CD4-positive, alpha-beta T cell (primary cell): ENCODE measurements at regions not wholly inside any gene's neighbourhood (a gene's known extent, or its start where the extent isn't known, plus 50 kb on each side); places are given as distances from the start of the nearest gene placed in this dataset.

Experiments
- ATAC-seq: fragments of 200-7000 bp; cut with Tn5 transposase; one replicate; pipeline ENCODE4 v1.10.0; 2022; ENCODE audit warnings: mild to moderate bottlenecking; ENCODE audit not compliant: poor library complexity
- CTCF ChIA-PET: fragments of 350-600 bp; sonication (Branson Sonifier 250); formaldehyde crosslinking; loops from one replicate; lab custom pipeline; 2021; ENCODE audit warnings: antibody characterized with exemption, inconsistent platforms; lab: Charles Lee
- POLR2A ChIA-PET: fragments of 350-600 bp; sonication (Branson Sonifier 250); formaldehyde crosslinking; loops from one replicate; lab custom pipeline; 2021; ENCODE audit warnings: antibody characterized with exemption, inconsistent platforms; lab: Charles Lee
- DNase-seq, 14 experiments: peaks; one replicate each; pipeline ENCODE4 v3.0.0-alpha.2; 2013 to 2020; ENCODE audit warnings: mixed read lengths in 2 of 14
- H3K27ac ChIP-seq, 2 donors: one replicate each; pipeline versions ENCODE4 v1.5.1 to v1.7.0; 2013; ENCODE audit warnings: low read length in 2 of 2, low read depth in 1 of 2, mild to moderate bottlenecking in 1 of 2
- H3K27me3 ChIP-seq, 2 experiments: 1 replicate in 1 of 2; 2 replicates in 1 of 2; pipeline versions ENCODE4 v1.6.1 to v1.7.0; 2013; ENCODE audit warnings: low read length in 2 of 2, control low read depth in 1 of 2, mild to moderate bottlenecking in 1 of 2, moderate library complexity in 1 of 2; ENCODE audit not compliant: insufficient read depth in 2 of 2, control insufficient read depth in 1 of 2
- H3K36me3 ChIP-seq: one replicate; pipeline ENCODE4 v1.6.1; 2013; ENCODE audit warnings: low read length, control low read depth; ENCODE audit not compliant: insufficient read depth
- H3K4me1 ChIP-seq: one replicate; pipeline ENCODE4 v1.6.1; 2013; ENCODE audit warnings: low read length, control low read depth; ENCODE audit not compliant: insufficient read depth
- H3K4me3 ChIP-seq: one replicate; pipeline ENCODE4 v1.5.1; 2013; ENCODE audit warnings: mild to moderate bottlenecking, low read length, moderate library complexity
- H3K9me3 ChIP-seq, 2 experiments: 1 replicate in 1 of 2; 2 replicates in 1 of 2; pipeline versions ENCODE4 v1.6.1 to v1.7.0; 2013; ENCODE audit warnings: low read length in 2 of 2, mild to moderate bottlenecking in 2 of 2, control low read depth in 1 of 2, moderate library complexity in 1 of 2; ENCODE audit not compliant: control insufficient read depth in 1 of 2, insufficient read depth in 1 of 2
- H3K27ac Mint-ChIP-seq: one replicate; pipeline ENCODE4 v1.8.0; 2020; ENCODE audit warnings: mixed read lengths
- H3K27me3 Mint-ChIP-seq: one replicate; pipeline ENCODE4 v1.8.0; 2021; ENCODE audit warnings: mixed read lengths
- H3K36me3 Mint-ChIP-seq: one replicate; pipeline ENCODE4 v1.8.0; 2021; ENCODE audit warnings: low read depth, mixed read lengths
- H3K4me1 Mint-ChIP-seq: one replicate; pipeline ENCODE4 v1.8.0; 2021; ENCODE audit warnings: low read depth, mixed read lengths
- H3K4me3 Mint-ChIP-seq: one replicate; pipeline ENCODE4 v1.8.0; 2020; ENCODE audit warnings: mild to moderate bottlenecking, mixed read lengths
- H3K9me3 Mint-ChIP-seq: one replicate; pipeline ENCODE4 v1.8.0; 2020; ENCODE audit warnings: mixed read lengths
- intact Hi-C, 2 experiments: fragments of 100-400 bp; cut with DNase I in 1 of 2; cut with micrococcal nuclease in 1 of 2; formaldehyde crosslinking; loops; one replicate each; pipeline versions ENCODE4 v1.15.1 to v1.9.0; 2023 to 2025; cut with DNase I, micrococcal nuclease
- TF ChIP-seq, protein P1 (sequence below): fragments of 200-600 bp; IDR thresholded peaks from one replicate; pipeline ENCODE4 v1.8.0; 2022; ENCODE audit warnings: antibody characterized with exemption, mild to moderate bottlenecking

DNA sequence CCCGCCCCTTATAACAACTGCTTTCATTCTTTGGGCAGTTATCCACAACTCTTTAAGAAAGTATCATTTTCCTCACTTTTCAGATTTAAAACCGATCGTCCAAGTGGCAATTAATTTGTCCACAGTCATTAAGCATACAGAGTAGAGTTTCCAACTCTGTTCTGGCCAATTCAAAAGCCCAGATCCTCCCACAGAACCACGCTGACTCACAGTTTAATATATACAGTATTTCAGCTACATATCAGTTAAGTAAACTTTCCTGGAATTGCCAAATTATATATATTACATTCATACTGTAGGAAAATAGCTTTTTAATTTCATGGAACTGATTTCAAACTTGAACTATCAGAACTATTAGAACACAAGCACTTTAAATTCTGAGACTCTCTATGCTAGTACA is 163.8 kb upstream of the ESRRG start:
- intact Hi-C loops = no loop called here
- H3K27ac ChIP-seq = no peak overlapping the region
- ChIA-PET CTCF (no interaction called here), POLR2A (no interaction called here)
- Mint-ChIP-seq H3K27me3 (no peaks in the 10 kb centered on the region), H3K4me3 (no peak overlapping the region), H3K9me3 (peaks cover 4% of the 10 kb centered on the region), H3K4me1 (no peaks in the 10 kb centered on the region), H3K27ac (no peak overlapping the region), H3K36me3 (no peaks in the 10 kb centered on the region)
- TF ChIP-seq, protein P1, sequence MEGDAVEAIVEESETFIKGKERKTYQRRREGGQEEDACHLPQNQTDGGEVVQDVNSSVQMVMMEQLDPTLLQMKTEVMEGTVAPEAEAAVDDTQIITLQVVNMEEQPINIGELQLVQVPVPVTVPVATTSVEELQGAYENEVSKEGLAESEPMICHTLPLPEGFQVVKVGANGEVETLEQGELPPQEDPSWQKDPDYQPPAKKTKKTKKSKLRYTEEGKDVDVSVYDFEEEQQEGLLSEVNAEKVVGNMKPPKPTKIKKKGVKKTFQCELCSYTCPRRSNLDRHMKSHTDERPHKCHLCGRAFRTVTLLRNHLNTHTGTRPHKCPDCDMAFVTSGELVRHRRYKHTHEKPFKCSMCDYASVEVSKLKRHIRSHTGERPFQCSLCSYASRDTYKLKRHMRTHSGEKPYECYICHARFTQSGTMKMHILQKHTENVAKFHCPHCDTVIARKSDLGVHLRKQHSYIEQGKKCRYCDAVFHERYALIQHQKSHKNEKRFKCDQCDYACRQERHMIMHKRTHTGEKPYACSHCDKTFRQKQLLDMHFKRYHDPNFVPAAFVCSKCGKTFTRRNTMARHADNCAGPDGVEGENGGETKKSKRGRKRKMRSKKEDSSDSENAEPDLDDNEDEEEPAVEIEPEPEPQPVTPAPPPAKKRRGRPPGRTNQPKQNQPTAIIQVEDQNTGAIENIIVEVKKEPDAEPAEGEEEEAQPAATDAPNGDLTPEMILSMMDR = no peak
- H3K27me3 ChIP-seq = no peaks in the 10 kb centered on the region
- ATAC-seq (no peak), DNase-seq (no peak)
- no peaks in the 10 kb centered on the region for H3K36me3 ChIP-seq
- no peak overlapping the region for H3K4me3 ChIP-seq
- peaks cover 0 to 9% of the 10 kb centered on the region in 2 experiments for H3K9me3 ChIP-seq
- no peaks in the 10 kb centered on the region for H3K4me1 ChIP-seq

DNA sequence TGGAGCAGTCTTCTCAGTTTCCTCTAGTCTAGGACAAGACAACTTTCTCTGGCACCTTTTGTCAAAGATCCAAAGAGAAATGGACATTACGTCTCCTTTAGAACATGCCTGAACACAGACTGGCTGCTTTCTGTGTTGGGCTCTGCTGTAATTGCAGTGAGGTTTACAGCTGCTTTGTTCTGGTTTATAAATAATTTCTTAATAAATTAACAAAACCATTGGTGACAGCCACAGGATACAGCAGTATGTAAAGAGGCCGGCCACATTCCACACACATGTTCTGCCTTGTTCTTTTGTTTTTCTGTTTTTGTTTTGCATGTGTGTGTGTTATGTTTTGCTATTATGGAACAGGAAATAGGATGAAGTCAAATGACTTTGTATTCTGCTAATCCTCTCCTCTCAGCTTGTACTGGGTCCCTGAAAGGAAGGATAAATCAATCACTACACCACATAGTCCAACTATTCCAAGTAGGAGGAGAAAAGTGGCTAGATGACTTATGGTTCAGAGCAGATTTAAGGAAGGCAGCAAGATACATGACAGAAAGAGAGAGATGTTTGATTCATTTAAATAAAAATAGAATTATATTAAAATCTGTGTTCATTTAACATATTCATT is 161.5 kb upstream of the ESRRG start:
- no peaks in the 10 kb centered on the region for H3K9me3 Mint-ChIP-seq
- no peaks in the 10 kb centered on the region for H3K27me3 ChIP-seq
- no peak overlapping the region for H3K4me3 ChIP-seq
- H3K4me1 ChIP-seq = no peaks in the 10 kb centered on the region
- ATAC-seq (no peak), DNase-seq (no peak)
- CTCF ChIA-PET = no interaction called here
- POLR2A ChIA-PET = no interaction called here
- H3K36me3 Mint-ChIP-seq = no peaks in the 10 kb centered on the region
- no peak overlapping the region for H3K27ac Mint-ChIP-seq
- H3K27ac ChIP-seq = no peak overlapping the region
- peaks cover 0 to 5% of the 10 kb centered on the region in 2 experiments for H3K9me3 ChIP-seq
- no peak overlapping the region for H3K4me3 Mint-ChIP-seq
- no peaks in the 10 kb centered on the region for H3K4me1 Mint-ChIP-seq
- no peaks in the 10 kb centered on the region for H3K27me3 Mint-ChIP-seq
- TF ChIP-seq, protein P1 = no peak
- no peaks in the 10 kb centered on the region for H3K36me3 ChIP-seq
- intact Hi-C loops = no loop called here

DNA sequence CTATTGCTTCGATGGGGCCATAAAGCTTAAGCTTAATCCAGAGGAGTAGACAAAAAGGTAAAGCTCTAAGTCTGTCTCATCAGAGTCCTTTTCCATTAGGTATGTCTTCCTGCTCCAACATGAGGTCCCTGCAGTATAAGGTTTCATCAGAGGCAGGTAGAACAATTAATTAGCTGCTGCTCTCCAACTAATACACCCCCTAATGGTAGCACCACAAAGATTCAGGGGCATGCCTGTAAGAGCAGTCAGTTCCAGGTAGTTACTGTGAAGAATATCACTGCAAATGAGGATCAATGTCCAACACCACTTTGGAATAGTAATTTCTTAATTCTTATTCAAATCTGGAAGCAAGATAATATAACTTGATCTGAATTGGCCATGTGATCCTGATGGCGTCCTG is 160.3 kb upstream of the ESRRG start:
- Histone ChIP-seq H3K27me3 (no peaks in the 10 kb centered on the region), H3K4me3 (no peak overlapping the region), H3K27ac (no peak overlapping the region), H3K4me1 (no peaks in the 10 kb centered on the region), H3K36me3 (no peaks in the 10 kb centered on the region), H3K9me3 (peaks cover 0 to 5% of the 10 kb centered on the region in 2 experiments)
- Mint-ChIP-seq H3K4me3 (no peak overlapping the region), H3K9me3 (no peaks in the 10 kb centered on the region), H3K36me3 (no peaks in the 10 kb centered on the region), H3K27me3 (no peaks in the 10 kb centered on the region), H3K27ac (no peak overlapping the region), H3K4me1 (no peaks in the 10 kb centered on the region)
- TF ChIP-seq, protein P1 = no peak
- DNase-seq (no peak), ATAC-seq (no peak)
- intact Hi-C loops = no loop called here
- CTCF ChIA-PET = no interaction called here
- POLR2A ChIA-PET = no interaction called here
